ENCODE measurements at regions not wholly inside any gene's neighbourhood (a gene's known extent, or its start where the extent isn't known, plus 50 kb on each side); places are given as distances from the start of the nearest gene placed in this dataset.

DNA sequence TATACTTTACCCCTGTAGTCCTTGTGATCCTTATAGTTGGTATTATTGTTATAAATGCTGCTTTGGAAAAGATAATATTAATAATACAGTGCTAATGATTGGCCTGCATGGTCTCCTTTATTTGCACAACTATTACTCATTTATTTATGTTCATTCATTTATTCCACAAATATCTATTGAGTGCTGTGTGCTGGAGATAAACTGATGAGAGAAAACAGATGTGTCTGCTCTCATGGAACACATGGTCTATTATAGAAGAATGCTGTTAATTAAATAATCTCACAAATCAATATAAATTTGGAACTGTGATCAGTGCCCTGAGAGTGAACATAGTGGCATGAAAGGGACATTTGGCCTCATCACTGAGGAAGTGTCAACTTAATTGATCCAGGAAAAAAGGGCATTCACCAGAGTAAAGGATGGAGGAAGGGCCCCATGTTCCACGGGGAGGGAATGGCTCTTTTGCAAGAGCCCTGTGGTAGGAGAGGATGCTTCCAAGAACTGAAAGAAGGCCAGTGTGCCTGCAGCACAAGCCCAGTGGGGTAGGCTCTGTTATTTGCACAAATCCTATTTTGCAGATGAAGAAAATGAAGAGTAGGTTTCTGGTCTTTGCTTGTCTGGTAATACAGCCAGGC, 91.5 kb upstream of the STK39 start:
- DNase-seq (ENCODE audit: low spot score) = no peak

DNA sequence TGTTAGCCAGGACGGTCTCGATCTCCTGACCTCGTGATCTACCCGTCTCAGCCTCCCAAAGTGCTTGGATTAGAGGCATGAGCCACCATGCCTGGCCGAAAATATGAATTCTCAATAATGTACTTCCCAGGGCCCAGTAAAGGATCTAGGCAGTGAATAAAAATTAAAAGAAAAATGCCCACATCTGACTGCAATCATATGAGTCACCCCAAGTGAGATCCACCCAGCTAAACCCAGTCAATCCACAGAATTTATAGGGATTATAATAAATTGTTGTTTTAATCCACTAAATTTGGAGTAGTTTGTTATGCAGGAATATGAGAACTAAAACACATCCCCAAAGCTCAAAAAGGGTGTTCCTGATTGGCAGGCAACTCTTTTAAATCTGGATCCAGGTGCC, 93.5 kb upstream of the STK39 start:
- DNase-seq (ENCODE audit: low spot score) = no peak

DNA sequence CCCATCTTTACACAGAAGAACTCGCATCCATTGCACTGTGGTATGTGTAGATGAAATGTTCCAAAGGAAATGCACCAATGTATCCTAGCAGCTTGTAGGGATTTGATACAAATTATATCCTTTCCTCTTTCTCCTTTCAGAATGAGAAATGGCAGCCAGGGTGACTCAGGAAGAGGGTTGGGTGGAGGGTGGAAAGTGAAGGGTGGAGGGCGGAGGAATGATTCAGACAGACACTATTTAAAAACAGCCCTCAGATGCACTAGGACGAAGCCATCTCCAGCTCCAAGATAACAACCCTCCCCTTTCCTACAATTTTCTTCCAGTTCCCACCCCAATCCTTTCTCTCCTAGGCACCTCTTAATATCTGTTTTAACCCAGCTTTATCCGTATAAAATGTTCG, 96.2 kb upstream of the STK39 start:
- DNase-seq (ENCODE audit: low spot score) = no peak

- no peak for DNase-seq (ENCODE audit: low spot score)
Measured at GRCh38 chr2:168344706-168345105, 97.3 kb upstream of the STK39 start.

- no peak for DNase-seq (ENCODE audit: low spot score)
Measured at GRCh38 chr2:168345601-168346000, 98.2 kb upstream of the STK39 start.

GRCh38 chr2:168346725-168347477, 99.5 kb upstream of the STK39 start:
- DNase-seq (ENCODE audit: low spot score) = peak; percentile 84

DNA sequence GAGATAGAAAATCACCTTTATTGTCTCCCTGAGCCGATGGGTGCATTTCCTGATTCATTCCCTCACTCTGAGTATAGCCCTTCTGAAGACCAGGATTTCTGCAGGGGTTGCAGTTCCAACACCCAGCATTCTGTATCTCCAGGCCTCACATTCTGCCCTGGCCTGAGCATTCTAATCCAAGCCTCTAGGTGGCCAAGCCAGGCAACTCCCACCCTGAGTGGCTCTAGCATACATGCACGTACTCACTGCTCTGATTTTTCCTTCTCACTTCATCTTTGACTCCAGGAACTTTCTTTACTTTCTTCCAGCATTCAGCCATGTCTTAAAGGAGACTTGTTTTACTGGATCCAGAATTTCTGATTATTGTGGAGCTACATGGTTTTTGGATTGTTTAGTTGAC, 100.7 kb upstream of the STK39 start:
- no peak for DNase-seq (ENCODE audit: low spot score)

DNA sequence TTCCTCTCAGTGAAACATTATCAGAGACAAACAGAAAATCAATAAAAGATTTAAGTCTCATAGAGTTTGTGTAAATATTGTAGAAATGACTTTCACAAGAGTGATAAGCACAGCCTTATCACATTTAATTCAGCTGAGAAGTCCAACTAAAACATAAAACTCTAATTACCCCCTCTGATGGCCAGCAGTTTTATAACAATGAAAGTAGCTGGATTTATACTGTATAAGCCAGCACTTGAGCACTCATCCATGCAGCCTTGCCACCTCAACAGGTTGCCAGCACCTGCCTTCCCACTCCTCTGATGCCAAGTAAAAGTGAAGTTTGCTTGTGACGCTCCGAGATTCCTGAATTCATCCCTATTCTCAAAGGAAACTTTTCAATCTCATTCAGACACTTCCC, 103.0 kb upstream of the STK39 start:
- no peak for DNase-seq (ENCODE audit: low spot score)

GRCh38 chr2:168353251-168353650, 102.8 kb upstream of the CERS6 start:
- no peak for DNase-seq (ENCODE audit: low spot score)

- DNase-seq (ENCODE audit: low spot score) = no peak
Measured at GRCh38 chr2:168354499-168354898, 101.6 kb upstream of the CERS6 start.

GRCh38 chr2:168355121-168355520, 101.0 kb upstream of the CERS6 start:
- no peak for DNase-seq (ENCODE audit: low spot score)

DNA sequence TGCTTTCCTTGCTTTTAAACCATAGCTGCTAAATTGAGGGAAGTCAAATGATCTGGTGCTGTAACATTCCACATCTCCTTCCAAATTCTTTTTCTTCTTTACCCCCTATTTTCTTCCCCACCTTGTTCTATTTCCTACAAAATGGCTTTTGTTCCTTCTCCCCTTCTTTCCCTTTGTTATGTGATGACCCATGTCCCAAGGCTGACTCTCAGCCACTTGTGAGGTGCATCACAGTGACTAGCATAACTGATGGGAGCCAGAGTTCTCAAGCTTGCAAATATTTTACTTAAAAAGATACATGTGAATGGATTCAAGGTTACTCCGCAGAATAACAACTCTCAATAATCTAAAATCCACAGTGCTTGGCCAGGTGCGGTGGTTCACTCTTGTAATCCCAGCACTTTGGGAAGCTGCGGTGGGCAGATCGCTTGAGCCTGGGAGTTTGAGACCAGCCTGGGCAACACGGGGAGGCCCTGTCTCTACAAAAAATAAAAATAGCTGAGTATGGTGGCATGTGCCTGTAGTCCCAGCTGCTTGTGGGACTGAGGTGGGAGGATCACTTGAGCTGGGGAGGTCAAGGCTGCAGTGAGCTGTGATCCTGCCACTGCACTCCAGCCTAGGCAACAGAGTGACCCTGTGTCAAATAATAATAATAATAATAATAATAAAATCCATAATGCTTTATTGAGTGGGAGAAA, 100.1 kb upstream of the CERS6 start:
- DNase-seq (ENCODE audit: low spot score) = no peak

GRCh38 chr2:168356477-168356835, 99.6 kb upstream of the CERS6 start:
- DNase-seq (ENCODE audit: low spot score) = no peak

GRCh38 chr2:168357797-168358472, 98.1 kb upstream of the CERS6 start:
- DNase-seq (ENCODE audit: low spot score) = no peak

DNA sequence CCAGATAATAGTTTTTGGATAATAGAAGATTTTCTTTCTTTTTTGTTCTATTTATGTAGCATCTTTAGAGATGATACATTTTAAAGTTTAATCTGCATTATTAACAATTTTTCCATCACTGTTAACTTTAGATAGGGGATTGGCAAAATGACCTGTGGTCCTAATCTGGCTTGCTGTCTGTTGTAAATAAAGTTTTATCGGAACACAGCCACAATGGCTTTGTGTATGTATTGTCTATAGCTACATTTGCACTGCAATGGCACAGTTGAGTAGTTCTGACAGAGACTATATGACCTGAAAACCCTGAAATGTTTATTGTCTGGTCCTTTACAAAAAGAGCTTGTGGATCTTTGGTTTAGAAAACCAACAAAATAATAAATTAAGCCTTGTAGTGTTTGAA, 97.0 kb upstream of the CERS6 start:
- no peak for DNase-seq (ENCODE audit: low spot score)

DNA sequence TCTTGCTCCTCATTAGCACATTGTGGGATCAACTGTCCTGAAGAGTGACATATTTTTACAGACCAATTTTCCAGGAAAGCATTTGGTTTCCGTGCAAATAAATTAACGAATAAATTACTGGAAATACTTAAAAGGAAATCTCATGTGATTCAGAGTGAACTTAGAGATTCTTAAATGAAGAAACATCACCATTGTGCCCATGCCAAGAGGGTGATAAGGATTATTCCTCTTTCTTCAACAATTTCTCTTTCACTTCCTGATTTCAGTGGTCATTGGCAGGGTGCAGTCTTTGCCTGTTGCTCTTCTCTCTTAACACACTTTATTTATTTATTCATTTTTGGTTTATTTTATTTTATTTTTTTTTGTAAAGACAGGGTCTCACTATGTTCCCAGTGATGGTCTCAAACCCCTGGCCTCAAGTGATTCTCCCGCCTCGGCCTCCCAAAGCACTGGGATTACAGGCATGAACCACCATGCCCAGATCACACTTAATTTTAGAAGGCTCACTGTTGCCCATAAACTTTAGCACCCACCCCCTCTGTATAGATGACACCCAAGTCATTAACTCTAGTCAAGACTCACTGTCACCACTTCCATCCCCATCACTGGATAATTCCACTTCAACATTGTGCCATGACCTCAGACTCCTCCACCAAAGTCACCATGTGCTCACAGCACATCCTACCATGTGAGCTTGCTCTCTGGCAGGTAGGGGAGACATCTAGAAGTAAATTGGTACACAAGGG, 92.6 kb upstream of the CERS6 start:
- DNase-seq (ENCODE audit: low spot score) = no peak

DNA sequence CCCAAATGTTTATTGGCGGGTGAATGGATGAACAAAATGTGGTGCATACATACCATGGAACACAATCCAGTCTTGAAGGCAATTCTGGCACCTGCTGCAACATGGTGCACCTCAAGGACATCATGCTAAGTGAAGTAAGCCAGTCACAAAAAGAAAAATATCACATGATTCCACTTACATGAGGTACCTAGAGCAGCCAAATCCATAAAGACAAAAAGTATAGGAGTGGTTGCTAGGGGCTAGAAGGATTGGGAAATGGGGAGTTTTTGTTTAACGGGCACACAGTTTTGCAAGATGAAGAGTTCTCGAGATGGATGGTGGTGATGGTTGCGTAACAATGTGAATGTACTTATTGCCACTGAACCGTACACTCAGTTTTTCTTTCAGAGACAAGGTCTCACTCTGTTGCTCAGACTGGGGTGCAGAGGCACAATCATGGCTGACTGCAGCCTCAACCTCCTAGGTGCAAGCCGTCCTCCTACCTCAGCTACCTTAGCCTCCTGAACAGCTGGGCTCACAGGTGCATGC, 90.9 kb upstream of the CERS6 start:
- no peak for DNase-seq (ENCODE audit: low spot score)

DNA sequence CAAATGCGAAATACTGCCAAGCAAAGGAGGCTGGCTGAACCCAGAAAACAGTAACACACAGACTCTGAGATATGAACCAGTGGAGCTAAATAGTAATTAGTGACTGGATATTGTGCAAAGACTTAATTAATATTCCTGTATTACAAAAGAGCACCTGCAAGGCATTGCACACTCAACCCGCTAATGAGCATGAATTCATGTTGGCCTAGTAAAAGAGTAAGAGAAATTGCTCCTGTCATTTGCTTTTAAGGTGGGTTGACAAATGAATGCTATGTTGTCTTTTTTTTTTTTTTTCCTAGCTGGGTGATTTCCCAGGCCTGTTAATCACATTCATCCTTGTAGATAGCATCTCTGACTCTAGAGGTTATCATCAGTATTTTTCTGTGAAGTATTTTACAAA, 87.0 kb upstream of the CERS6 start:
- no peak for DNase-seq (ENCODE audit: low spot score)

DNA sequence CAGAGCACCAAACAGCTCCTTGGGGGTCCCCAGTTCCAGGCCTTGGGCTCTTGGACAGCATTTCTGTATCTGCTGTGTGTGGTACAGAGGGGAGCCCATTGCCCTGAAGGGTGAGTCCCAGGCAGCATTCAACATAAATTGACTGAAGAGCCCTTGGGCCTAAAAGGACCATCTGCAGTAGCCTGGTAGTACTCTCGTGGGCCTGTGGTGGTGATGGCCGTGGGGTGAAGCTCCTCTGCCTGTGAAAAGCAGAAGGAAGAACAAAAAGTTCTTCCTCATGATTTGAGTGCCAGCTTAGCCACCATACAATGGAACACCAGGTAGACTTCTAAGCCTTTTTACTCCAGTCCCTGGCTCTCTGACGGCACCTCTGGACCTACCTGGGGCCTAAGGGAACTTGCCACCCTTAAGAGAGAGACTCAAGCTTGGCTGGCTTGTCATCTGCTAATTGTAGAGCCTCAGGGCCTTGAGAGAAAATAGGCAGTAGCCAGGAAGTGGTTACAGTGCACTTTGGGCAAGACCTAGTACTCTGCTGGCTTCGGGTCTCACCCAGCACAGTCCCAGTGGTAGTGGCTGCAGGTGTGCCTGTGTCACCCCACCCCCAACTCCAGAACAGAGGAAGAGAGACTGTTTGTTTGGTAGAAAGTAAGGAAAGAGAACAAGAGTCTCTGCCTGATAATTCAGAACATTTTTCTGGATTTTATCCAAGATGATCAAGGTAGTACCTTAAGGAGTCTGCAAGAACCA, 84.6 kb upstream of the CERS6 start:
- no peak for DNase-seq (ENCODE audit: low spot score)

DNA sequence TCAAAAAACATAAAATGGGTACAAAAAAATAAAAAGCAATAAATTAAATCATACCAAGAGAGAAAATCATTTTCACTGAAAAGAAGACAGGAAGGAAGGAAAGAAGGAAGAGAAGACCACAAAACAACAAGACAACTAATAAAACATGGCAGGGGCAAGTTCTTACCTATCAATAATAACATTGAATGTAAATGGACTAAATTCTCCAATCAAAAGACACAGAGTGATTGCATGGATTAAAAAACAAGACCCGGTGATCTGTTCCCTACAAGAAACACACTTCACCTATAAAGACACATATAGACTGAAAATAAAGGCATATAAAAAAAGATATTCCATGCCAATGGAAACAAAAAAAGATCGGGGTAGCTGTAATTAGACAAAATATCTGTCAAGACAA, 82.6 kb upstream of the CERS6 start:
- no peak for DNase-seq (ENCODE audit: low spot score)

GRCh38 chr2:168375195-168375798, 80.8 kb upstream of the CERS6 start:
- no peak for DNase-seq (ENCODE audit: low spot score)
